H1 (cell line): ENCODE measurements at regions not wholly inside any gene's neighbourhood (a gene's known extent, or its start where the extent isn't known, plus 50 kb on each side); places are given as distances from the start of the nearest gene placed in this dataset.
A peak's percentile ranks its signal among the peaks of the same experiment; 100 is the strongest.

ENCODE experiments used
- TF ChIP-seq, protein P1 (sequence below): IDR thresholded peaks from 2 replicates; pipeline ENCODE4 v1.6.1; 2011; ENCODE audit warnings: low read depth, mild to moderate bottlenecking, low read length; ENCODE audit not compliant: insufficient read depth
- TF ChIP-seq, protein P2 (sequence below), 3 experiments: IDR thresholded peaks; 1 replicate in 2 of 3; 2 replicates in 1 of 3; pipeline versions ENCODE4 v1.5.1 to v1.6.1; 2011; ENCODE audit warnings: low read length in 3 of 3, mild to moderate bottlenecking in 3 of 3, inconsistent platforms in 2 of 3, low read depth in 1 of 3, moderate library complexity in 1 of 3; ENCODE audit not compliant: insufficient read depth in 1 of 3; ENCODE audit errors: control extremely low read depth in 1 of 3

- TF ChIP-seq, protein P1, sequence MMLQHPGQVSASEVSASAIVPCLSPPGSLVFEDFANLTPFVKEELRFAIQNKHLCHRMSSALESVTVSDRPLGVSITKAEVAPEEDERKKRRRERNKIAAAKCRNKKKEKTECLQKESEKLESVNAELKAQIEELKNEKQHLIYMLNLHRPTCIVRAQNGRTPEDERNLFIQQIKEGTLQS, result no peak
- TF ChIP-seq, protein P2, sequence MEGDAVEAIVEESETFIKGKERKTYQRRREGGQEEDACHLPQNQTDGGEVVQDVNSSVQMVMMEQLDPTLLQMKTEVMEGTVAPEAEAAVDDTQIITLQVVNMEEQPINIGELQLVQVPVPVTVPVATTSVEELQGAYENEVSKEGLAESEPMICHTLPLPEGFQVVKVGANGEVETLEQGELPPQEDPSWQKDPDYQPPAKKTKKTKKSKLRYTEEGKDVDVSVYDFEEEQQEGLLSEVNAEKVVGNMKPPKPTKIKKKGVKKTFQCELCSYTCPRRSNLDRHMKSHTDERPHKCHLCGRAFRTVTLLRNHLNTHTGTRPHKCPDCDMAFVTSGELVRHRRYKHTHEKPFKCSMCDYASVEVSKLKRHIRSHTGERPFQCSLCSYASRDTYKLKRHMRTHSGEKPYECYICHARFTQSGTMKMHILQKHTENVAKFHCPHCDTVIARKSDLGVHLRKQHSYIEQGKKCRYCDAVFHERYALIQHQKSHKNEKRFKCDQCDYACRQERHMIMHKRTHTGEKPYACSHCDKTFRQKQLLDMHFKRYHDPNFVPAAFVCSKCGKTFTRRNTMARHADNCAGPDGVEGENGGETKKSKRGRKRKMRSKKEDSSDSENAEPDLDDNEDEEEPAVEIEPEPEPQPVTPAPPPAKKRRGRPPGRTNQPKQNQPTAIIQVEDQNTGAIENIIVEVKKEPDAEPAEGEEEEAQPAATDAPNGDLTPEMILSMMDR (IDR thresholded peaks at IDR 0.05; ENCODE audit: control extremely low read depth in 1 of 3, insufficient read depth in 1 of 3, low read depth in 1 of 3, low read length in 3 of 3), result peak in 1 of 3 experiments; percentile 15; a peak in 1 of 4 replicates
Observed at GRCh38 chr11:8758619-8759169, 76.1 kb downstream of the RPL27A start (continued).
